ENCODE measurements at regions not wholly inside any gene's neighbourhood (a gene's known extent, or its start where the extent isn't known, plus 50 kb on each side); places are given as distances from the start of the nearest gene placed in this dataset.
A peak's percentile ranks its signal among the peaks of the same experiment; 100 is the strongest.
"Not testable (repeated sequence)": the region's sequence is repeated elsewhere in the genome, so short reads cannot be mapped to it uniquely, and the experiment has no call there.

GRCh38 chr18:59848002-59848401 lies 51.8 kb upstream of the PMAIP1 start:
- no peak for DNase-seq (ENCODE audit: low spot score)

GRCh38 chr18:59847491-59847846 lies 52.3 kb upstream of the PMAIP1 start:
- DNase-seq (ENCODE audit: low spot score): not testable (repeated sequence)

GRCh38 chr18:59846814-59847490 lies 52.8 kb upstream of the PMAIP1 start:
- DNase-seq (ENCODE audit: low spot score): no peak

DNA sequence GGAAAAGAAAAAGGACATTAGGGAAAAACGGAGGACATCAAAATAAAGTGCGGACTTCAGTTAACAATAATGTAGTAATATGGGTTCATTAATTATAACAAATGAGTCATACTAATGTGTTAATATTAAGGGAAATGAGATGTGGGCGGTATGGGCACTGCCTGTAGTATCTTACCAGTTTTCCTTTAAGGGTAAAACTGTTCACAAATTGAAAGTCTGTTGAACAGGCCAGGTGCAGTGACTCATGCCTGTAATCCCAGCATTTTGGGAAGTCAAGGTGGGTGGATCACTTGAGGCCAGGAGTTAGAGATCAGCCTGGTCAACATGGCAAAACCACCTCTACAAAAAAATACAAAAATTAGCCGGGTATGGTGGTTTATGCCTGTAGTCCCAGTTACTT lies 56.8 kb upstream of the PMAIP1 start:
- DNase-seq (ENCODE audit: low spot score): no peak

GRCh38 chr18:59839931-59840685 lies 59.7 kb upstream of the PMAIP1 start:
- no peak for DNase-seq (ENCODE audit: low spot score)

DNA sequence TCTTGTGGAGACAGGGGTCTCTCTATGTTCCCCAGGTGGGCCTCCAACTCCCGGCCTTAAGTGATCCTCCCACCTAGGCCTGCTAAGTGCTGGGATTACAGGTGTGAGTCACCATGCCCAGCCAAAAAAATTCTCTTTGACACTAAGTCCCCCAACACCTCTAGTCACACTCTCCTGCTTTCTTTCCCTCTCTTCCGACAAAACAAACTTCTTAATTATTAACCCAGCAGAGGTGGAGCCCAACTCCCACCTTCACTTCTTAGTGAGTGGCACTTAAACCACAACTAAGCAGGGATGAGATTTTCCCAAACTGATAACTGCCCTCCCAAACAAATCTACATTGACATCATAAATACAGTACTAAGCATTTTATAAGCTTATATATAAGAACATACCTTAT lies 60.5 kb upstream of the PMAIP1 start:
- no peak for DNase-seq (ENCODE audit: low spot score)

DNA sequence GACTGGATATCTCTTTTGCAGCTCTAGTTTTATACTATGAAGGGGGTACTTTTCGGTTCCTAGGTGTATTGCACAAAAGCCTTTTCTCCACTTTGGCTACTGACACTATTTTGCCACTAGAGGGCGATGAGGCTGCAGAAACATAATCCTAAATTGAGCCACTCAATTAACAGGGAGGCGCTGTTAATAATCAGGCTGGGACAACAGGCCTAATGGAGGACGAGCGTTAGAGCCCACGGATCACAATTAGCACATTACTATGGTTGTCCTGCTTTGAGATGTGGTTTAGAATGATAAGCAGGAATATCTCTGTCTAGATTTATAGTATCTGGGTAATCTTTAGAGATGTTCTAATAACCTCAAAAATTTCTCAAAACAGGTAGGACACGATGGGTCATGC lies 62.2 kb upstream of the PMAIP1 start:
- DNase-seq (ENCODE audit: low spot score): peak; percentile 28

- no peak for DNase-seq (ENCODE audit: low spot score)
Measured at GRCh38 chr18:59835605-59836379, 64.0 kb upstream of the PMAIP1 start.

GRCh38 chr18:59834267-59834666 lies 65.5 kb upstream of the PMAIP1 start:
- DNase-seq (ENCODE audit: low spot score): no peak

- DNase-seq (ENCODE audit: low spot score): no peak
Measured at GRCh38 chr18:59833785-59834184, 66.0 kb upstream of the PMAIP1 start.

GRCh38 chr18:59823596-59824195 lies 76.1 kb upstream of the PMAIP1 start:
- peak; percentile 51 for DNase-seq (ENCODE audit: low spot score)

- DNase-seq (ENCODE audit: low spot score): no peak
Measured at GRCh38 chr18:59822612-59823550, 76.9 kb upstream of the PMAIP1 start.

- DNase-seq (ENCODE audit: low spot score): peak; percentile 11
Measured at GRCh38 chr18:59821983-59822382, 77.8 kb upstream of the PMAIP1 start.

GRCh38 chr18:59820663-59821062 lies 79.1 kb upstream of the PMAIP1 start:
- DNase-seq (ENCODE audit: low spot score): no peak

DNA sequence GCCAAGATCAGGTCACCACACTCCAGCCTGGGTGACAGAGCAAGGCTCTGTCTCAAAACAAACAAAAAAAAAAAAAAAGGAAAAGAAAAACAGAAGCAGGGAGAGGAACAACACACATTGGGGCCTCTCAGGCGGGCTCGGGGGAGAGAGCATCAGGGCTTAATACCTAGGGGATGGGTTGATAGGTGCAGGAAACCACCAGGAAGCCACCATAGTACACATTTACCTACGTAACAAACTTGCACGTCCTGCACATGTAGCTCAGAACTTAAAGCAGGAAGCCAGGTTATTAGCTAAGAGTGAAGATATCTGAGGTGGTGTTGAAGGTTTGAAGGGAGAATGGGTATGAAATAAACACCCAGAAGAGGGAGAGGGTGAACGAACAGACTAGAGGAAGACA lies 81.0 kb upstream of the PMAIP1 start:
- DNase-seq (ENCODE audit: low spot score): no peak

GRCh38 chr18:59814891-59815290 lies 84.9 kb upstream of the PMAIP1 start:
- no peak for DNase-seq (ENCODE audit: low spot score)

DNA sequence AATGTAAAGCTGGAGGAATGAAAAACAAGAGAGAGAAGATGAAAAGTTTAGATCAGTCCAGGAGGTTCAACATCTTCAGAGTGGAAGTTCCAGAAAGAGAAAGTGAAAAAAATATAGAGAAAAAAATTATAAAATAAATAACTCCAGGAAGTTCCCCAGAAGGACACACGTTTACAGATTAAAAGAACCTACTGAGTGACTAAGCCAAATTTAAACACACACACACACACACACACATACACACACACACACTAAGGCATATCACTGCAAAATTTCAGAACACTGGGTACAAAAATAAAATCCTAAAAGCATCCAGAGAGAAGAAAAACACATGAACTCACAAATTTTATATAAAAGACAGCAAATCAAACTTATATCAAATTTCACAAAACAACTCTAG lies 85.9 kb upstream of the PMAIP1 start:
- no peak for DNase-seq (ENCODE audit: low spot score)

DNA sequence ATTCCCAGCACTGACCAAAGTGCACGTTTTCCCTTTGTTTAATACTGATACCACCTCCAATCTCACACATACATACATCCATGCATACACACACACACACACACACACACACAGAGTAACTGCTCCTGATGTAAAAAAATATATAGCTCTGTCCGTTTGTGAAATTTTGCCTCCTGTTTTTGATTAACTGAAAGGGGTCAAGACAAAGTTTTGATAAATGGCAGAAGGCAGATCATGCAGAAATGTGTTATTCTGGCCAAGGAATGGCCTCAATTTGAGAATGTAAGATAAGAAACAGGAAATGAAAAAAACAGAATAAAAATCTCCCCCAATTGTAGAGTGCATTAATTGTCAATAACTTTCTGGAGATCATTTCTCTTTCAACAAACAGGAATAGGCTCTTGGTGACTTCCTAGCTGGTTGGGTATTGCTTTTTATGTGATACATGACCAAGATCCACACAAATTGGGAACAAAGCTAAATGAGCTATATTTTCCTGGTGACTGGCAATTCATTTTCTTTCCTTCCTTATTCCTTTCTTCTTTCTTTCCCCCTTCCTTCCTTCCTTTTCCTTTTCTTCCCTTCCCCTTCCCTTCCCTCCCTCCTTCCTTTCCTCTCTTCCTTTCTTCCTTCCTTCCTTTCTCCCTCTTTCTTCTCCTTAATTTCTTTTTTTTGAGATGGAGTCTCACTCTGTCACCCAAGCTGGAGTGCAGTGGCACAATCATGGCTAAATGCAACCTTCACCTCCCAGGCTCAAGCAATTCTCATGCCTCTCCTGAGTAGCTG lies 88.9 kb upstream of the PMAIP1 start:
- DNase-seq (ENCODE audit: low spot score): no peak

GRCh38 chr18:59810183-59810582 lies 89.6 kb upstream of the PMAIP1 start:
- DNase-seq (ENCODE audit: low spot score): no peak

DNA sequence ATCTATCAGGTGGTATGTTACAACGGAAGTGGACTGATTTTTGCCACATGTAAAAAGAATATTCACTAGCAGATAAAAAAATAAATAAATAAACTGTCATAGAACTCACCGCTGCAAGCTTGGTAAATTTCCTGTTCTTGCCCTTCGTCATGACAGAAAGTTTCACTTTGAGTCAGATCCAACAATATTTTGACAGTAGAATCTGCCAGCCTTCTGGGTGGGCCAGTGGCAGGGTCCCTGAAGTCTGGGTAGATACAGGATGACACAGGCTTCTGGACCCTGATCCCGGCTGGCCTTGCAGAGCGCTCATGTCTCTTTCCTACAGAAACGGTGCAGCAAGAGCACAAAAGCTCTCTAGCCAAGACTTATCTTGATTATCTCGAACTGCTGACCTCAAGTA lies 97.8 kb upstream of the PMAIP1 start:
- DNase-seq (ENCODE audit: low spot score): no peak

DNA sequence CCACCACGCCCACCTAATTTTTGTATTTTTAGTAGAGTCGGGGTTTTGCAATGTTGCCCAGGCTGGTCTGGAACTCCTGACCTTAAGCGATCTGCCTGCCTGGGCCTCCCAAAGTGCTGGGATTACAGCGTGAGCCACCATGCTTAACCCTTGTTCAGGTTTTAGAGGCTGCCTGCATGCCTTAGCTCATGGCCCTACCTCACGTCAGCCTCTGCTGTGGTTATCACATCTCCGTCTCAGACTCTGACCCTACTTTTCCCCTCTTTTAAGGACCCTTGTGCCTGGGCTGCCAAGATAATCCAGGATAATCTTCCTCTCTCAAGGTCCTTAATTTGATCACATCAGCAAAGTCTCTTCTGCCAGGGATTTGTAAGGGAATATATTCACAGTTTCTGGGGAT lies 98.2 kb upstream of the PMAIP1 start:
- DNase-seq (ENCODE audit: low spot score): no peak
